CD14-positive monocyte (primary cell): ENCODE measurements at regions not wholly inside any gene's neighbourhood (a gene's known extent, or its start where the extent isn't known, plus 50 kb on each side); places are given as distances from the start of the nearest gene placed in this dataset.

ENCODE experiments used
- DNase-seq, 3 donors: peaks; one replicate each; pipeline ENCODE4 v3.0.0-alpha.2; 2011 to 2022
- H2AFZ ChIP-seq: 2 replicates; pipeline ENCODE4 v1.6.0; 2012; ENCODE audit warnings: mild to moderate bottlenecking, low read depth, low read length, inconsistent platforms; ENCODE audit not compliant: insufficient read depth, poor library complexity, severe bottlenecking
- H3K27ac ChIP-seq, 2 donors: 1 replicate in 1 of 2; 2 replicates in 1 of 2; pipeline ENCODE4 v1.5.1; 2012 to 2013; ENCODE audit warnings: low read length in 2 of 2, control low read depth in 1 of 2, inconsistent platforms in 1 of 2, low read depth in 1 of 2, mild to moderate bottlenecking in 1 of 2
- H3K27me3 ChIP-seq, 2 donors: one replicate each; pipeline versions ENCODE4 v1.6.0 to v1.6.1; 2011 to 2013; ENCODE audit warnings: low read length in 2 of 2; ENCODE audit not compliant: control insufficient read depth in 2 of 2, insufficient read depth in 2 of 2
- H3K36me3 ChIP-seq, 2 donors: replicated peaks in 1 of 2; 1 replicate in 1 of 2; 2 replicates in 1 of 2; pipeline versions ENCODE4 v1.5.1 to v1.6.1; 2012 to 2013; ENCODE audit warnings: low read length in 2 of 2, control low read depth in 1 of 2, inconsistent platforms in 1 of 2, mild to moderate bottlenecking in 1 of 2; ENCODE audit not compliant: insufficient read depth in 2 of 2, control insufficient read depth in 1 of 2
- H3K4me1 ChIP-seq, 2 donors: 1 replicate in 1 of 2; 2 replicates in 1 of 2; pipeline versions ENCODE4 v1.5.1 to v1.6.1; 2012 to 2013; ENCODE audit warnings: low read length in 2 of 2, control low read depth in 1 of 2, inconsistent platforms in 1 of 2, mild to moderate bottlenecking in 1 of 2, moderate library complexity in 1 of 2; ENCODE audit not compliant: insufficient read depth in 2 of 2, control insufficient read depth in 1 of 2
- H3K4me2 ChIP-seq: replicated peaks from 2 replicates; pipeline ENCODE3; 2012; ENCODE audit warnings: low read length, moderate library complexity, mild to moderate bottlenecking; ENCODE audit not compliant: poor library complexity, severe bottlenecking; ENCODE audit errors: extremely low read depth
- H3K4me3 ChIP-seq, 3 experiments: fragments of 200-600 bp in 1 of 3; sonication (generic) in 1 of 3; replicated peaks in 1 of 3; 1 replicate in 2 of 3; 2 replicates in 1 of 3; pipeline ENCODE4 v1.5.1; 2011 to 2013; ENCODE audit warnings: low read length in 3 of 3, mild to moderate bottlenecking in 3 of 3, control low read depth in 2 of 3, low read depth in 2 of 3, inconsistent platforms in 1 of 3, moderate library complexity in 1 of 3
- H3K79me2 ChIP-seq: 2 replicates; pipeline ENCODE4 v1.6.0; 2012; ENCODE audit warnings: mild to moderate bottlenecking, control low read depth, inconsistent platforms, low read length, moderate library complexity; ENCODE audit not compliant: insufficient read depth
- H3K9ac ChIP-seq: 2 replicates; pipeline ENCODE4 v1.6.0; 2017; ENCODE audit warnings: low read length, mild to moderate bottlenecking; ENCODE audit not compliant: insufficient read depth, poor library complexity, severe bottlenecking
- H3K9me3 ChIP-seq, 2 donors: replicated peaks in 1 of 2; 1 replicate in 1 of 2; 2 replicates in 1 of 2; pipeline versions ENCODE4 v1.5.1 to v1.6.1; 2012 to 2013; ENCODE audit warnings: low read length in 2 of 2, control low read depth in 1 of 2; ENCODE audit not compliant: control insufficient read depth in 1 of 2, insufficient read depth in 1 of 2
- H4K20me1 ChIP-seq: 2 replicates; pipeline ENCODE4 v1.6.0; 2012; ENCODE audit warnings: mild to moderate bottlenecking, low read length, control low read depth, moderate library complexity; ENCODE audit not compliant: insufficient read depth
- H3K27ac Mint-ChIP-seq, 7 donors: one replicate each; pipeline ENCODE4 v1.8.0; 2020; ENCODE audit warnings: mild to moderate bottlenecking in 7 of 7, mixed read lengths in 7 of 7, moderate library complexity in 6 of 7, inconsistent platforms in 2 of 7
- H3K27me3 Mint-ChIP-seq, 3 donors: one replicate each; pipeline ENCODE4 v1.8.0; 2021 to 2022; ENCODE audit warnings: low read depth in 3 of 3, mild to moderate bottlenecking in 3 of 3, mixed read lengths in 3 of 3, moderate library complexity in 3 of 3, inconsistent platforms in 1 of 3
- H3K36me3 Mint-ChIP-seq, 2 donors: one replicate each; pipeline ENCODE4 v1.8.0; 2020; ENCODE audit warnings: mixed read lengths in 2 of 2, inconsistent platforms in 1 of 2, mild to moderate bottlenecking in 1 of 2
- H3K4me1 Mint-ChIP-seq: one replicate; pipeline ENCODE4 v1.8.0; 2020; ENCODE audit warnings: mild to moderate bottlenecking, mixed read lengths
- H3K4me3 Mint-ChIP-seq, 2 donors: one replicate each; pipeline ENCODE4 v1.8.0; 2020; ENCODE audit warnings: mild to moderate bottlenecking in 2 of 2, mixed read lengths in 2 of 2, moderate library complexity in 1 of 2
- H3K9me3 Mint-ChIP-seq, 7 donors: one replicate each; pipeline ENCODE4 v1.8.0; 2020 to 2022; ENCODE audit warnings: mixed read lengths in 7 of 7, mild to moderate bottlenecking in 6 of 7, moderate library complexity in 6 of 7, inconsistent platforms in 2 of 7
- CTCF ChIP-seq: fragments of 200-600 bp; IDR thresholded peaks from one replicate; pipeline ENCODE4 v1.8.0; 2022; ENCODE audit warnings: antibody characterized with exemption, mild to moderate bottlenecking
- WGBS: methylation state at CpG from one replicate; pipeline ENCODE4 v1.1.5; 2013; ENCODE audit warnings: missing lambda C conversion rate; ENCODE audit not compliant: insufficient coverage; 5-methylcytosine and 5-hydroxymethylcytosine counted together
- intact Hi-C, 2 donors: fragments of 100-400 bp; cut with micrococcal nuclease; formaldehyde crosslinking; loops; one replicate each; pipeline versions ENCODE4 v1.15.0 to v1.15.1; 2023

GRCh38 chr13:85603735-85604134, 195.5 kb downstream of the SLITRK6 start:
- H3K27ac Mint-ChIP-seq = no peak overlapping the region
- no peaks in the 10 kb centered on the region for H3K36me3 Mint-ChIP-seq
- Histone ChIP-seq H3K4me1 (no peaks in the 10 kb centered on the region), H2AFZ (no peak overlapping the region), H3K4me3 (no peak overlapping the region), H3K27ac (no peak overlapping the region), H4K20me1 (no peaks in the 10 kb centered on the region), H3K79me2 (no peaks in the 10 kb centered on the region), H3K27me3 (no peaks in the 10 kb centered on the region), H3K9me3 (peaks cover 0 to 2% of the 10 kb centered on the region in 2 donors), H3K4me2 (no peak overlapping the region), H3K9ac (no peak overlapping the region), H3K36me3 (no peaks in the 10 kb centered on the region)
- H3K4me1 Mint-ChIP-seq = no peaks in the 10 kb centered on the region
- TF ChIP-seq CTCF = no peak
- intact Hi-C loops = no loop called here
- no peak overlapping the region for H3K4me3 Mint-ChIP-seq
- no peaks in the 10 kb centered on the region for H3K27me3 Mint-ChIP-seq
- no peak for DNase-seq
- WGBS = no CpG with 5 or more reads among the region's 1 CpG
- peaks cover 0 to 9% (median 2%) of the 10 kb centered on the region in 7 donors for H3K9me3 Mint-ChIP-seq

- no peaks in the 10 kb centered on the region for H3K36me3 Mint-ChIP-seq
- no peak overlapping the region for H3K4me3 Mint-ChIP-seq
- Histone ChIP-seq H3K36me3 (no peaks in the 10 kb centered on the region), H3K4me1 (no peaks in the 10 kb centered on the region), H3K27ac (no peak overlapping the region), H3K4me2 (no peak overlapping the region), H3K9ac (no peak overlapping the region), H3K4me3 (no peak overlapping the region), H3K9me3 (no peaks in the 10 kb centered on the region), H3K27me3 (no peaks in the 10 kb centered on the region), H3K79me2 (no peaks in the 10 kb centered on the region), H2AFZ (no peak overlapping the region), H4K20me1 (no peaks in the 10 kb centered on the region)
- H3K4me1 Mint-ChIP-seq = no peaks in the 10 kb centered on the region
- H3K27ac Mint-ChIP-seq = no peak overlapping the region
- H3K9me3 Mint-ChIP-seq = peaks cover 0 to 2% (median 1%) of the 10 kb centered on the region in 7 donors
- intact Hi-C loops = no loop called here
- no peak for TF ChIP-seq CTCF
- no peak for DNase-seq
- no peaks in the 10 kb centered on the region for H3K27me3 Mint-ChIP-seq
- WGBS = 40% methylated on average over 1 of the region's 2 CpGs
Measured at GRCh38 chr13:85601526-85601925, 197.7 kb downstream of the SLITRK6 start.
